Thymus (tissue), 11 donors: ENCODE measurements at regions not wholly inside any gene's neighbourhood (a gene's known extent, or its start where the extent isn't known, plus 50 kb on each side); places are given as distances from the start of the nearest gene placed in this dataset.
"Not testable (repeated sequence)": the region's sequence is repeated elsewhere in the genome, so short reads cannot be mapped to it uniquely, and the experiment has no call there.

ENCODE experiments used
- DNase-seq, 9 donors: peaks; one replicate each; pipeline ENCODE4 v3.0.0-alpha.2; 2013; ENCODE audit warnings: low spot score in 9 of 9, low read depth in 6 of 9, missing footprints in 1 of 9
- H3K27ac ChIP-seq, 2 donors: one replicate each; pipeline ENCODE4 v1.5.1; 2013; ENCODE audit warnings: control low read depth in 1 of 2, low read depth in 1 of 2, low read length in 1 of 2, mild to moderate bottlenecking in 1 of 2, moderate library complexity in 1 of 2
- H3K27me3 ChIP-seq, 2 donors: one replicate each; pipeline ENCODE4 v1.5.1; 2013; ENCODE audit warnings: low read length in 1 of 2; ENCODE audit not compliant: control insufficient read depth in 2 of 2, insufficient read depth in 1 of 2
- H3K36me3 ChIP-seq, 2 donors: one replicate each; pipeline ENCODE4 v1.5.1; 2013; ENCODE audit warnings: low read length in 1 of 2, mild to moderate bottlenecking in 1 of 2, moderate library complexity in 1 of 2; ENCODE audit not compliant: control insufficient read depth in 2 of 2, insufficient read depth in 2 of 2
- H3K4me1 ChIP-seq, 2 donors: one replicate each; pipeline ENCODE4 v1.5.1; 2013; ENCODE audit warnings: low read length in 2 of 2; ENCODE audit not compliant: control insufficient read depth in 2 of 2, insufficient read depth in 2 of 2
- H3K4me3 ChIP-seq, 2 donors: one replicate each; pipeline ENCODE4 v1.5.1; 2013; ENCODE audit warnings: low read length in 2 of 2, control low read depth in 1 of 2, mild to moderate bottlenecking in 1 of 2
- H3K9me3 ChIP-seq, 2 donors: one replicate each; pipeline ENCODE4 v1.5.1; 2013; ENCODE audit warnings: low read length in 1 of 2, mild to moderate bottlenecking in 1 of 2; ENCODE audit not compliant: control insufficient read depth in 2 of 2, insufficient read depth in 1 of 2
- WGBS: extraction: QIAGEN DNeasy Blood & Tissue Kit; methylation state at CpG from one replicate; pipeline ENCODE4 v1.1.7; 2013; 5-methylcytosine and 5-hydroxymethylcytosine counted together
- donor health status: healthy.

GRCh38 chr7:12022011-12022410 lies 189.1 kb upstream of the TMEM106B start:
- not testable (repeated sequence) for H3K4me1 ChIP-seq, H3K9me3 ChIP-seq, DNase-seq, H3K27me3 ChIP-seq, H3K4me3 ChIP-seq, H3K36me3 ChIP-seq, H3K27ac ChIP-seq
- 77% methylated on average over 1 of the region's 1 CpG for WGBS

GRCh38 chr7:12025246-12025645 lies 185.8 kb upstream of the TMEM106B start:
- DNase-seq: no peak
- no peaks in the 10 kb centered on the region for H3K36me3 ChIP-seq
- 69% methylated on average over 1 of the region's 1 CpG for WGBS
- no peaks in the 10 kb centered on the region for H3K4me1 ChIP-seq
- no peak overlapping the region for H3K27ac ChIP-seq
- no peaks in the 10 kb centered on the region for H3K27me3 ChIP-seq
- H3K4me3 ChIP-seq: no peak overlapping the region
- H3K9me3 ChIP-seq: no peaks in the 10 kb centered on the region

GRCh38 chr7:12028508-12028907 lies 182.6 kb upstream of the TMEM106B start:
- WGBS: 93% methylated on average over 1 of the region's 1 CpG
- no peak overlapping the region for H3K27ac ChIP-seq
- H3K27me3 ChIP-seq: no peaks in the 10 kb centered on the region
- no peaks in the 10 kb centered on the region for H3K9me3 ChIP-seq
- no peaks in the 10 kb centered on the region for H3K36me3 ChIP-seq
- H3K4me1 ChIP-seq: no peaks in the 10 kb centered on the region
- H3K4me3 ChIP-seq: no peak overlapping the region
- DNase-seq: no peak

GRCh38 chr7:12030116-12030515 lies 181.0 kb upstream of the TMEM106B start:
- no peak overlapping the region for H3K27ac ChIP-seq
- WGBS: 82% methylated on average over 5 of the region's 5 CpGs
- DNase-seq: no peak
- no peaks in the 10 kb centered on the region for H3K9me3 ChIP-seq
- no peaks in the 10 kb centered on the region for H3K36me3 ChIP-seq
- no peak overlapping the region for H3K4me3 ChIP-seq
- no peaks in the 10 kb centered on the region for H3K4me1 ChIP-seq
- H3K27me3 ChIP-seq: no peaks in the 10 kb centered on the region

GRCh38 chr7:12031186-12031585 lies 179.9 kb upstream of the TMEM106B start:
- Histone ChIP-seq H3K4me1 (no peaks in the 10 kb centered on the region), H3K9me3 (no peaks in the 10 kb centered on the region), H3K27me3 (no peaks in the 10 kb centered on the region), H3K36me3 (no peaks in the 10 kb centered on the region), H3K27ac (no peak overlapping the region), H3K4me3 (no peak overlapping the region)
- no peak for DNase-seq
- 86% methylated on average over 1 of the region's 1 CpG for WGBS

GRCh38 chr7:12031638-12032037 lies 179.5 kb upstream of the TMEM106B start:
- DNase-seq: no peak
- Histone ChIP-seq H3K4me3 (no peak overlapping the region), H3K27ac (no peak overlapping the region), H3K36me3 (no peaks in the 10 kb centered on the region), H3K9me3 (no peaks in the 10 kb centered on the region), H3K27me3 (no peaks in the 10 kb centered on the region), H3K4me1 (no peaks in the 10 kb centered on the region)

GRCh38 chr7:12032146-12032545 lies 178.9 kb upstream of the TMEM106B start:
- no peak overlapping the region for H3K27ac ChIP-seq
- H3K27me3 ChIP-seq: no peaks in the 10 kb centered on the region
- DNase-seq: no peak
- H3K9me3 ChIP-seq: no peaks in the 10 kb centered on the region
- no peak overlapping the region for H3K4me3 ChIP-seq
- no peaks in the 10 kb centered on the region for H3K36me3 ChIP-seq
- H3K4me1 ChIP-seq: no peaks in the 10 kb centered on the region
- WGBS: 89% methylated on average over 1 of the region's 1 CpG

- H3K9me3 ChIP-seq, H3K27me3 ChIP-seq, H3K27ac ChIP-seq, H3K36me3 ChIP-seq, H3K4me3 ChIP-seq, DNase-seq, H3K4me1 ChIP-seq: not testable (repeated sequence)
These were observed 167.6 kb upstream of the TMEM106B start for GRCh38 chr7:12043457-12043856.

- Histone ChIP-seq H3K27ac (no peak overlapping the region), H3K4me3 (no peak overlapping the region), H3K27me3 (no peaks in the 10 kb centered on the region), H3K9me3 (peaks cover 0 to 6% of the 10 kb centered on the region in 2 donors), H3K4me1 (no peaks in the 10 kb centered on the region), H3K36me3 (no peaks in the 10 kb centered on the region)
- DNase-seq: no peak
- WGBS: 98% methylated on average over 2 of the region's 2 CpGs
These were observed 158.9 kb upstream of the TMEM106B start for GRCh38 chr7:12052211-12052610.

GRCh38 chr7:12053561-12053960 lies 157.5 kb upstream of the TMEM106B start:
- Histone ChIP-seq H3K4me3 (no peak overlapping the region), H3K27ac (no peak overlapping the region), H3K9me3 (peaks cover 0 to 6% of the 10 kb centered on the region in 2 donors), H3K27me3 (no peaks in the 10 kb centered on the region), H3K36me3 (no peaks in the 10 kb centered on the region), H3K4me1 (no peaks in the 10 kb centered on the region)
- DNase-seq: no peak
- WGBS: 54% methylated on average over 5 of the region's 5 CpGs
